ENCODE measurements at regions not wholly inside any gene's neighbourhood (a gene's known extent, or its start where the extent isn't known, plus 50 kb on each side); places are given as distances from the start of the nearest gene placed in this dataset.
"Not testable (repeated sequence)": the region's sequence is repeated elsewhere in the genome, so short reads cannot be mapped to it uniquely, and the experiment has no call there.

- peaks cover 0 to 9% (median 0%) of the 10 kb centered on the region in 8 donors for H3K9me3 ChIP-seq
- no peak for DNase-seq
- 69 to 81% (median 77%) methylated on average over 1 of the region's 1 CpG for WGBS, 5 donors
- H3K27me3 ChIP-seq (replicated peaks in 1 of 7), result no peaks in the 10 kb centered on the region
- H3K36me3 ChIP-seq, result no peaks in the 10 kb centered on the region
- no peaks in the 10 kb centered on the region for H3K4me1 ChIP-seq
- no peak overlapping the region for H3K27ac ChIP-seq
- intact Hi-C loops (cut with DNase I; ENCODE audit: low total_unique reads), result no loop called here
- no peak for TF ChIP-seq CTCF (IDR thresholded peaks at IDR 0.05 in 8 of 11, conservative IDR thresholded peaks at IDR 0.05 in 3 of 11)
- TF ChIP-seq POLR2AphosphoS5 (IDR thresholded peaks at IDR 0.05), result no peak
- no peak for TF ChIP-seq POLR2A (IDR thresholded peaks at IDR 0.05)
- H3K4me3 ChIP-seq, result no peak overlapping the region
These were observed 500.1 kb downstream of the MFSD1 start for GRCh38 chr3:159301961-159302360.

- H3K4me1 ChIP-seq, result no peaks in the 10 kb centered on the region
- intact Hi-C loops (cut with DNase I; ENCODE audit: low total_unique reads), result no loop called here
- H3K9me3 ChIP-seq, result peaks cover 0 to 9% (median 0%) of the 10 kb centered on the region in 8 donors
- H3K4me3 ChIP-seq, result no peak overlapping the region
- no peaks in the 10 kb centered on the region for H3K36me3 ChIP-seq
- no peaks in the 10 kb centered on the region for H3K27me3 ChIP-seq (replicated peaks in 1 of 7)
- no peak overlapping the region for H3K27ac ChIP-seq
- TF ChIP-seq CTCF (IDR thresholded peaks at IDR 0.05 in 8 of 11, conservative IDR thresholded peaks at IDR 0.05 in 3 of 11) (no peak), POLR2AphosphoS5 (IDR thresholded peaks at IDR 0.05) (no peak), POLR2A (IDR thresholded peaks at IDR 0.05) (no peak)
- DNase-seq, result no peak
These were observed 503.2 kb downstream of the MFSD1 start for GRCh38 chr3:159305017-159305416.

- intact Hi-C loops (cut with DNase I; ENCODE audit: low total_unique reads), result not testable (repeated sequence)
- WGBS, 5 donors, result 59 to 66% (median 64%) methylated on average over 3 of the region's 3 CpGs
These were observed 514.9 kb downstream of the MFSD1 start for GRCh38 chr3:159316706-159317105.

GRCh38 chr3:159319156-159319555, 517.3 kb downstream of the MFSD1 start:
- intact Hi-C loops (cut with DNase I; ENCODE audit: low total_unique reads), result no loop called here
- Histone ChIP-seq H3K9me3 (peaks cover 0 to 11% (median 0%) of the 10 kb centered on the region in 8 donors), H3K4me1 (no peaks in the 10 kb centered on the region), H3K27me3 (replicated peaks in 1 of 7) (no peaks in the 10 kb centered on the region), H3K27ac (no peak overlapping the region), H3K4me3 (no peak overlapping the region), H3K36me3 (no peaks in the 10 kb centered on the region)
- DNase-seq, result no peak
- TF ChIP-seq POLR2AphosphoS5 (IDR thresholded peaks at IDR 0.05), result no peak
- TF ChIP-seq CTCF (IDR thresholded peaks at IDR 0.05 in 8 of 11, conservative IDR thresholded peaks at IDR 0.05 in 3 of 11), result no peak
- TF ChIP-seq POLR2A (IDR thresholded peaks at IDR 0.05), result no peak

More at GRCh38 chr3:159316706-159317105, 514.9 kb downstream of the MFSD1 start:
- not testable (repeated sequence) for DNase-seq; H3K4me3 ChIP-seq; H3K27ac ChIP-seq; H3K27me3 ChIP-seq (replicated peaks in 1 of 7); H3K36me3 ChIP-seq; H3K4me1 ChIP-seq
- peaks cover 0 to 11% (median 0%) of the 10 kb centered on the region in 8 donors for H3K9me3 ChIP-seq

- Histone ChIP-seq H3K36me3 (no peaks in the 10 kb centered on the region), H3K27me3 (replicated peaks in 1 of 7) (no peaks in the 10 kb centered on the region), H3K27ac (no peak overlapping the region), H3K4me1 (no peaks in the 10 kb centered on the region), H3K4me3 (no peak overlapping the region), H3K9me3 (no peaks in the 10 kb centered on the region)
- intact Hi-C loops (cut with DNase I; ENCODE audit: low total_unique reads), result no loop called here
- TF ChIP-seq POLR2AphosphoS5 (IDR thresholded peaks at IDR 0.05) (no peak), CTCF (IDR thresholded peaks at IDR 0.05 in 8 of 11, conservative IDR thresholded peaks at IDR 0.05 in 3 of 11) (peak in 5 of 11 experiments; percentile 41 to 57 (median 49))
- WGBS, 5 donors, result 33 to 50% (median 42%) methylated on average over 8 of the region's 8 CpGs
- DNase-seq, result peak; percentile 74
These were observed 520.6 kb downstream of the MFSD1 start for GRCh38 chr3:159322322-159322939.

All from spleen (tissue), 11 donors.